ENCODE measurements at regions not wholly inside any gene's neighbourhood (a gene's known extent, or its start where the extent isn't known, plus 50 kb on each side); places are given as distances from the start of the nearest gene placed in this dataset.

GRCh38 chr2:16170675-16171424 is 230.5 kb downstream of the MYCN start:
- TF ChIP-seq CTCF (IDR thresholded peaks at IDR 0.05; ENCODE audit: insufficient read depth, low read length, poor library complexity, severe bottlenecking): no peak
- no peak for TF ChIP-seq EZH2phosphoT487 (conservative IDR thresholded peaks at IDR 0.05; ENCODE audit: low read length)
